ENCODE measurements at regions not wholly inside any gene's neighbourhood (a gene's known extent, or its start where the extent isn't known, plus 50 kb on each side); places are given as distances from the start of the nearest gene placed in this dataset.

DNA sequence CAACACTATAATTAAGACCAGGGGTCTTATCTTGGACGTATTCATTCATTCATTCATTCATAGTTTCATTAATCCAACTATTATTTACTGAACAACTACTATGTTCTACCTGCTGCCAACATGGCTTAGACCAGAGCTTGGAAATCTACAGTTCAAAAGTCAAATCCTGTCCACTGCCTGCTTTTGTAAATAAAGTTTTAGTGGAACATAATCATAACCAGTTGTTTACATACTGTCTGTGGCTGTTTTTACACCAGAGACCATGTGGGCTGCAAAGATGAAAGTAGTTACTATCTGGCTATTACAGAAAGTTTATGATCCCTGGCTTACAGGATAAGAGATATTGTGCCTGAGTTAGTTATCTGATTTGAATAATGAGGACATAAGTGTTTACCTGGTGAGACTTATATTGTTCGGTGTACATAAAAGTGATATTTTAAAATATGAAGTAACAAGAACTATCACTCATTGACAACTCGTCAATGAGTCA lies 567.7 kb downstream of the TFAP2B start:
- Histone ChIP-seq H3K4me3 (ENCODE audit: insufficient read depth, low read length, poor library complexity, severe bottlenecking) (no peak overlapping the region), H3K27ac (ENCODE audit: low read depth, low read length) (no peak overlapping the region), H3K9ac (ENCODE audit: low read length) (no peak overlapping the region), H3K36me3 (ENCODE audit: low read length) (no peaks in the 10 kb centered on the region), H3K4me2 (ENCODE audit: low read depth, low read length, poor library complexity, severe bottlenecking) (no peak overlapping the region), H4K20me1 (ENCODE audit: low read depth, low read length) (no peaks in the 10 kb centered on the region), H3K9me2 (replicated peaks; ENCODE audit: insufficient read depth, low read length) (no peaks in the 10 kb centered on the region), H3K9me3 (ENCODE audit: insufficient read depth, low read length) (no peaks in the 10 kb centered on the region), H3K79me2 (ENCODE audit: insufficient read depth, low read length) (no peaks in the 10 kb centered on the region), H3F3A (ENCODE audit: insufficient read depth) (no peaks in the 10 kb centered on the region), H3K27me3 (ENCODE audit: low read length) (no peaks in the 10 kb centered on the region), H2AFZ (ENCODE audit: low read depth, low read length, severe bottlenecking) (no peak overlapping the region)
- TF ChIP-seq CTCF (IDR thresholded peaks at IDR 0.05; ENCODE audit: insufficient read depth, low read length, poor library complexity, severe bottlenecking): no peak
- TF ChIP-seq EZH2phosphoT487 (conservative IDR thresholded peaks at IDR 0.05; ENCODE audit: low read length): no peak

- no peak overlapping the region for H3K9ac ChIP-seq (ENCODE audit: low read length)
These were observed 569.2 kb downstream of the TFAP2B start for GRCh38 chr6:51387907-51388306.

GRCh38 chr6:51394061-51394460 lies 575.4 kb downstream of the TFAP2B start:
- Histone ChIP-seq H4K20me1 (ENCODE audit: low read depth, low read length) (no peaks in the 10 kb centered on the region), H3K36me3 (ENCODE audit: low read length) (no peaks in the 10 kb centered on the region), H3K27me3 (ENCODE audit: low read length) (no peaks in the 10 kb centered on the region), H3K4me2 (ENCODE audit: low read depth, low read length, poor library complexity, severe bottlenecking) (no peak overlapping the region), H3K9me2 (replicated peaks; ENCODE audit: insufficient read depth, low read length) (no peaks in the 10 kb centered on the region), H3K27ac (ENCODE audit: low read depth, low read length) (no peak overlapping the region), H3F3A (ENCODE audit: insufficient read depth) (no peaks in the 10 kb centered on the region), H3K9ac (ENCODE audit: low read length) (no peak overlapping the region), H3K4me3 (ENCODE audit: insufficient read depth, low read length, poor library complexity, severe bottlenecking) (no peak overlapping the region), H2AFZ (ENCODE audit: low read depth, low read length, severe bottlenecking) (no peak overlapping the region), H3K9me3 (ENCODE audit: insufficient read depth, low read length) (no peaks in the 10 kb centered on the region), H3K79me2 (ENCODE audit: insufficient read depth, low read length) (no peaks in the 10 kb centered on the region)
- TF ChIP-seq CTCF (IDR thresholded peaks at IDR 0.05; ENCODE audit: insufficient read depth, low read length, poor library complexity, severe bottlenecking) (no peak), EZH2phosphoT487 (conservative IDR thresholded peaks at IDR 0.05; ENCODE audit: low read length) (no peak)

More at GRCh38 chr6:51387907-51388306, 569.2 kb downstream of the TFAP2B start:
- Histone ChIP-seq H3K27me3 (ENCODE audit: low read length) (no peaks in the 10 kb centered on the region), H3F3A (ENCODE audit: insufficient read depth) (no peaks in the 10 kb centered on the region), H2AFZ (ENCODE audit: low read depth, low read length, severe bottlenecking) (no peak overlapping the region), H3K36me3 (ENCODE audit: low read length) (no peaks in the 10 kb centered on the region), H3K9me2 (replicated peaks; ENCODE audit: insufficient read depth, low read length) (no peaks in the 10 kb centered on the region), H3K79me2 (ENCODE audit: insufficient read depth, low read length) (no peaks in the 10 kb centered on the region), H3K4me2 (ENCODE audit: low read depth, low read length, poor library complexity, severe bottlenecking) (no peak overlapping the region), H3K27ac (ENCODE audit: low read depth, low read length) (no peak overlapping the region), H4K20me1 (ENCODE audit: low read depth, low read length) (no peaks in the 10 kb centered on the region), H3K4me3 (ENCODE audit: insufficient read depth, low read length, poor library complexity, severe bottlenecking) (no peak overlapping the region), H3K9me3 (ENCODE audit: insufficient read depth, low read length) (no peaks in the 10 kb centered on the region)
- no peak for TF ChIP-seq EZH2phosphoT487 (conservative IDR thresholded peaks at IDR 0.05; ENCODE audit: low read length)
- TF ChIP-seq CTCF (IDR thresholded peaks at IDR 0.05; ENCODE audit: insufficient read depth, low read length, poor library complexity, severe bottlenecking): no peak
